Ishikawa (cell line): ENCODE measurements at regions not wholly inside any gene's neighbourhood (a gene's known extent, or its start where the extent isn't known, plus 50 kb on each side); places are given as distances from the start of the nearest gene placed in this dataset.

Source experiments
- CEBPB ChIP-seq: IDR thresholded peaks from 2 replicates; pipeline ENCODE4 v1.6.1; 2012
- CREB1 ChIP-seq: IDR thresholded peaks from 2 replicates; pipeline ENCODE4 v1.6.1; 2012; ENCODE audit warnings: low read depth
- EGR1 ChIP-seq: IDR thresholded peaks from 2 replicates; pipeline ENCODE4 v1.6.1; 2012
- EP300 ChIP-seq: IDR thresholded peaks from 2 replicates; pipeline ENCODE4 v1.6.1; 2012; ENCODE audit warnings: borderline replicate concordance
- FOXM1 ChIP-seq: IDR thresholded peaks from 2 replicates; pipeline ENCODE4 v1.6.1; 2012; ENCODE audit warnings: low read depth, borderline replicate concordance
- MAX ChIP-seq: IDR thresholded peaks from 2 replicates; pipeline ENCODE4 v1.6.1; 2012
- NFIC ChIP-seq: IDR thresholded peaks from 2 replicates; pipeline ENCODE4 v1.6.1; 2012
- RAD21 ChIP-seq: IDR thresholded peaks from 2 replicates; pipeline ENCODE4 v1.6.1; 2012; ENCODE audit warnings: low read depth
- TAF1 ChIP-seq: IDR thresholded peaks from 2 replicates; pipeline ENCODE4 v1.6.1; 2012; ENCODE audit warnings: low read depth, mild to moderate bottlenecking
- TCF12 ChIP-seq: IDR thresholded peaks from 2 replicates; pipeline ENCODE4 v1.6.1; 2012; ENCODE audit warnings: low read depth
- TEAD4 ChIP-seq: IDR thresholded peaks from 2 replicates; pipeline ENCODE4 v1.6.1; 2012
- YY1 ChIP-seq: IDR thresholded peaks from 2 replicates; pipeline ENCODE4 v1.6.1; 2012; ENCODE audit warnings: low read depth
- ZBTB7A ChIP-seq: IDR thresholded peaks from 2 replicates; pipeline ENCODE4 v1.6.1; 2012; ENCODE audit warnings: low read depth
- TF ChIP-seq, protein P1 (sequence below): IDR thresholded peaks from 2 replicates; pipeline ENCODE4 v1.6.1; 2012
- TF ChIP-seq, protein P2 (sequence below): IDR thresholded peaks from 2 replicates; pipeline ENCODE4 v1.6.1; 2012; ENCODE audit warnings: low read depth, mild to moderate bottlenecking

DNA sequence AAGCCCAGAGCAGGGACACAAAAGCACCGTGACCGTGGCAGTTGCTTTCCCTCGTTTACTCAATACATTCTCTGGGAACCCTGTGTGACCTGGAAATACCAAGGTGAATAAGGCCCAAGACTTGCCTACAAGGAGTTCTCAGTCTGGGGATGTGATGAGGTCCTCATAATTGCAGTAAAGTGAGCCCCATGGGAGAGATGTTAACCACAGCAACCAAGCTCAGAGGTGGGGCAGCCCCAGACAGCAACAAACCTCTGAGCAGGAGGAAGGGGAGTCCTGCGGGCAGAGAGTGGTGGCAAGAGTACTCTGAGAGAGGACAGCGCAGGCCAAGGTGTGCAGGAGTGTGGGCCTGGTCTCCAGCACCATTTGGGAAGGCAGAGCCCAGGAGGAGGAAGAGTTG, 91.6 kb downstream of the TTC32 start:
- TF ChIP-seq YY1 (no peak), EP300 (no peak), CREB1 (no peak), ZBTB7A (no peak), TEAD4 (no peak), RAD21 (no peak), FOXM1 (no peak), NFIC (no peak), EGR1 (no peak), MAX (no peak), CEBPB (no peak), TCF12 (no peak), TAF1 (no peak)
- TF ChIP-seq, protein P1, sequence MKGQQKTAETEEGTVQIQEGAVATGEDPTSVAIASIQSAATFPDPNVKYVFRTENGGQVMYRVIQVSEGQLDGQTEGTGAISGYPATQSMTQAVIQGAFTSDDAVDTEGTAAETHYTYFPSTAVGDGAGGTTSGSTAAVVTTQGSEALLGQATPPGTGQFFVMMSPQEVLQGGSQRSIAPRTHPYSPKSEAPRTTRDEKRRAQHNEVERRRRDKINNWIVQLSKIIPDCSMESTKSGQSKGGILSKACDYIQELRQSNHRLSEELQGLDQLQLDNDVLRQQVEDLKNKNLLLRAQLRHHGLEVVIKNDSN: no peak
- TF ChIP-seq, protein P2, sequence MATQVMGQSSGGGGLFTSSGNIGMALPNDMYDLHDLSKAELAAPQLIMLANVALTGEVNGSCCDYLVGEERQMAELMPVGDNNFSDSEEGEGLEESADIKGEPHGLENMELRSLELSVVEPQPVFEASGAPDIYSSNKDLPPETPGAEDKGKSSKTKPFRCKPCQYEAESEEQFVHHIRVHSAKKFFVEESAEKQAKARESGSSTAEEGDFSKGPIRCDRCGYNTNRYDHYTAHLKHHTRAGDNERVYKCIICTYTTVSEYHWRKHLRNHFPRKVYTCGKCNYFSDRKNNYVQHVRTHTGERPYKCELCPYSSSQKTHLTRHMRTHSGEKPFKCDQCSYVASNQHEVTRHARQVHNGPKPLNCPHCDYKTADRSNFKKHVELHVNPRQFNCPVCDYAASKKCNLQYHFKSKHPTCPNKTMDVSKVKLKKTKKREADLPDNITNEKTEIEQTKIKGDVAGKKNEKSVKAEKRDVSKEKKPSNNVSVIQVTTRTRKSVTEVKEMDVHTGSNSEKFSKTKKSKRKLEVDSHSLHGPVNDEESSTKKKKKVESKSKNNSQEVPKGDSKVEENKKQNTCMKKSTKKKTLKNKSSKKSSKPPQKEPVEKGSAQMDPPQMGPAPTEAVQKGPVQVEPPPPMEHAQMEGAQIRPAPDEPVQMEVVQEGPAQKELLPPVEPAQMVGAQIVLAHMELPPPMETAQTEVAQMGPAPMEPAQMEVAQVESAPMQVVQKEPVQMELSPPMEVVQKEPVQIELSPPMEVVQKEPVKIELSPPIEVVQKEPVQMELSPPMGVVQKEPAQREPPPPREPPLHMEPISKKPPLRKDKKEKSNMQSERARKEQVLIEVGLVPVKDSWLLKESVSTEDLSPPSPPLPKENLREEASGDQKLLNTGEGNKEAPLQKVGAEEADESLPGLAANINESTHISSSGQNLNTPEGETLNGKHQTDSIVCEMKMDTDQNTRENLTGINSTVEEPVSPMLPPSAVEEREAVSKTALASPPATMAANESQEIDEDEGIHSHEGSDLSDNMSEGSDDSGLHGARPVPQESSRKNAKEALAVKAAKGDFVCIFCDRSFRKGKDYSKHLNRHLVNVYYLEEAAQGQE: no peak

DNA sequence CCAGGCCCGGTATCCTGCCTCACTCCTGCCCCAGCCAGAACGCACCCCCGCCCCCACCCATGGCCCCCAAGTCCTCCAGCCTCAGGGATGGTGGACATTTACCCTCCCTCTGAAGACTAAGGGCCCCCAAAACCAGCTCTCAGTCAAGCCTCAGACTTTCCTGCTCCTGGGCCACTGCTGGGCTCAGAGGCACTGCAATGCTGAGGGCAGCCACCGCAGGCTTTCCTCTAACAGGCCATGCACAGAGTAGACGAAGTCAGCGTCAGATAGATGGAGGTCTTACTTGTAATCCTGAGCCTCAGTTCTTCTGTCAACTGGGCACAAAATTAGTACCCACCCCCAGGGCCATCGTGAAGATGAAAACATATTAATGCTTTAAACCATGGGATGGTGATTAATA, 92.6 kb downstream of the TTC32 start:
- TF ChIP-seq, protein P1: no peak
- TF ChIP-seq CREB1 (no peak), EGR1 (no peak), TAF1 (no peak), TCF12 (no peak), NFIC (no peak), FOXM1 (no peak), EP300 (no peak), CEBPB (no peak), RAD21 (no peak), MAX (no peak), ZBTB7A (no peak), YY1 (no peak), TEAD4 (no peak)
- TF ChIP-seq, protein P2: no peak

DNA sequence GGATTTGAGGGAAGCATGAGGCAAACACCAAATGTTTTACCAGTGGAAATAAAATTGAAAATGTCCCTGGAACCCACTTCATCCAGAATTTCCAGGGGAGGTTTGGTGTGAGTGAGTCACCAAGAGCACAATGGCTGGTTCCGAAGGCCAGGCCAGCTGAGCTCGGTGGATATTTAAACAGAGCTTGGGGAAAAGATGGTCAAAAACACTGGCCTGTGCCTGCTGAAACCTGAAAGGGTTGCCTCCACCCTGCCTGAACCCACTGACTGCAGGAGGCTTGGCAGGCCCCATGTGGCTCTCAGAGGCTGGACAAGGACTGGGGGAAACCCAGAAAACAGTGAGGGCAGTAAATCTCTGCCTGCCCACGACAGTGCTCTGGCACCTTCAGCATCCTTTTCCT, 93.9 kb downstream of the TTC32 start:
- TF ChIP-seq TAF1 (no peak), RAD21 (no peak), TEAD4 (no peak), YY1 (no peak), EP300 (no peak), CEBPB (no peak), NFIC (no peak), FOXM1 (no peak), EGR1 (no peak), ZBTB7A (no peak), MAX (no peak), CREB1 (no peak), TCF12 (no peak)
- TF ChIP-seq, protein P1: no peak
- TF ChIP-seq, protein P2: no peak

- TF ChIP-seq NFIC (no peak), CREB1 (no peak), TAF1 (no peak), EGR1 (no peak), MAX (no peak), RAD21 (no peak), TCF12 (no peak), EP300 (no peak), CEBPB (no peak), TEAD4 (no peak), FOXM1 (no peak), ZBTB7A (no peak), YY1 (no peak)
- TF ChIP-seq, protein P1: no peak
- TF ChIP-seq, protein P2: no peak
Measured at GRCh38 chr2:19807346-19807745, 94.4 kb downstream of the TTC32 start.
